PC-9 (cell line): ENCODE measurements at regions not wholly inside any gene's neighbourhood (a gene's known extent, or its start where the extent isn't known, plus 50 kb on each side); places are given as distances from the start of the nearest gene placed in this dataset.

Experiments used
- BruUV-seq: library from RNA; stranded (reverse); fragments of 400-500 nt; replicated peaks from 2 replicates; lab custom pipeline; 2021; lab: Mats Ljungman, UMichigan
- CTCF ChIA-PET: fragments of 300-600 bp; sonication (Branson Sonifier 250); formaldehyde crosslinking; loops from one replicate; lab custom pipeline; 2022; ENCODE audit warnings: antibody characterized with exemption; lab: Charles Lee
- POLR2A ChIA-PET: fragments of 300-600 bp; sonication (Branson Sonifier 250); formaldehyde crosslinking; loops from one replicate; lab custom pipeline; 2022; ENCODE audit warnings: antibody characterized with exemption; ENCODE audit not compliant: unreplicated experiment; lab: Charles Lee
- DNase-seq, 2 experiments: peaks; one replicate each; pipeline versions ENCODE4 v3.0.0 to v3.0.0-alpha.2; 2015 to 2022; ENCODE audit warnings: mixed read lengths in 1 of 2
- H2AFZ ChIP-seq: fragments of 200-600 bp; sonication (generic); 2 replicates; pipeline ENCODE4 v1.8.1; 2017; ENCODE audit warnings: antibody characterized with exemption
- H3F3A ChIP-seq: fragments of 200-600 bp; sonication (generic); 2 replicates; pipeline ENCODE4 v1.8.1; 2017; ENCODE audit warnings: antibody characterized with exemption, mild to moderate bottlenecking, low read depth; ENCODE audit not compliant: insufficient read depth
- H3K27ac ChIP-seq: fragments of 200-600 bp; sonication (generic); 2 replicates; pipeline ENCODE4 v1.6.1; 2016; ENCODE audit warnings: mixed run types
- H3K27me3 ChIP-seq: fragments of 200-600 bp; sonication (generic); 2 replicates; pipeline ENCODE4 v1.6.1; 2016; ENCODE audit warnings: low read depth, mixed run types; ENCODE audit not compliant: insufficient read depth
- H3K36me3 ChIP-seq: fragments of 200-600 bp; sonication (generic); 2 replicates; pipeline ENCODE4 v1.6.1; 2016; ENCODE audit warnings: low read depth, mixed run types
- H3K4me1 ChIP-seq: fragments of 200-600 bp; sonication (generic); replicated peaks from 2 replicates; pipeline ENCODE4 v1.6.1; 2016; ENCODE audit warnings: mixed run types; ENCODE audit not compliant: insufficient read depth
- H3K4me2 ChIP-seq: fragments of 200-600 bp; sonication (generic); 2 replicates; pipeline ENCODE4 v1.6.1; 2017; ENCODE audit warnings: mixed run types
- H3K4me3 ChIP-seq: fragments of 200-600 bp; sonication (generic); 2 replicates; pipeline ENCODE4 v1.6.1; 2016; ENCODE audit warnings: mixed run types
- H3K79me2 ChIP-seq: fragments of 200-600 bp; sonication (generic); 2 replicates; pipeline ENCODE4 v1.6.1; 2017; ENCODE audit warnings: low read depth, mixed run types
- H3K9me2 ChIP-seq: fragments of 200-600 bp; sonication (generic); 2 replicates; pipeline ENCODE4 v1.8.1; 2017; ENCODE audit warnings: mild to moderate bottlenecking; ENCODE audit not compliant: insufficient read depth
- H3K9me3 ChIP-seq: fragments of 200-600 bp; sonication (generic); 2 replicates; pipeline ENCODE4 v1.8.1; 2016; ENCODE audit warnings: low read depth; ENCODE audit not compliant: insufficient read depth
- H4K20me1 ChIP-seq: fragments of 200-600 bp; sonication (generic); 2 replicates; pipeline ENCODE4 v1.8.1; 2017; ENCODE audit not compliant: insufficient read depth
- CTCF ChIP-seq: fragments of 200-600 bp; sonication (generic); conservative IDR thresholded peaks from 2 replicates; pipeline ENCODE4 v1.6.1; 2017; ENCODE audit warnings: mixed run types, antibody characterized with exemption, mild to moderate bottlenecking, moderate library complexity
- EZH2 ChIP-seq: fragments of 200-600 bp; sonication (generic); IDR thresholded peaks from 2 replicates; pipeline ENCODE4 v1.8.0; 2017; ENCODE audit warnings: antibody characterized with exemption, low read depth
- intact Hi-C: fragments of 100-400 bp; cut with micrococcal nuclease; formaldehyde crosslinking; loops from one replicate; pipeline ENCODE4 v1.10.0; 2022; ENCODE audit not compliant: unreplicated experiment

- TF ChIP-seq EZH2 (no peak), CTCF (no peak)
- DNase-seq = no peak
- Histone ChIP-seq H2AFZ (no peak overlapping the region), H3K9me3 (no peaks in the 10 kb centered on the region), H3K4me2 (no peak overlapping the region), H3K36me3 (no peaks in the 10 kb centered on the region), H3K27ac (no peak overlapping the region), H3K27me3 (no peaks in the 10 kb centered on the region), H3K9me2 (no peaks in the 10 kb centered on the region), H3K4me1 (no peaks in the 10 kb centered on the region), H3K4me3 (no peak overlapping the region), H3F3A (no peaks in the 10 kb centered on the region), H3K79me2 (no peaks in the 10 kb centered on the region), H4K20me1 (no peaks in the 10 kb centered on the region)
- CTCF ChIA-PET = no interaction called here
- intact Hi-C loops = no loop called here
- BruUV-seq = no TSS peak
- POLR2A ChIA-PET = no interaction called here
These were observed 107.0 kb upstream of the ZC3H15 start for GRCh38 chr2:186379052-186379451.

GRCh38 chr2:186380805-186381204 is 105.3 kb upstream of the ZC3H15 start:
- intact Hi-C loops = no loop called here
- Histone ChIP-seq H2AFZ (no peak overlapping the region), H3K9me2 (no peaks in the 10 kb centered on the region), H3K27me3 (no peaks in the 10 kb centered on the region), H3K27ac (no peak overlapping the region), H3K36me3 (no peaks in the 10 kb centered on the region), H3K4me1 (no peaks in the 10 kb centered on the region), H4K20me1 (no peaks in the 10 kb centered on the region), H3K4me2 (no peak overlapping the region), H3K9me3 (no peaks in the 10 kb centered on the region), H3K79me2 (no peaks in the 10 kb centered on the region), H3F3A (no peaks in the 10 kb centered on the region), H3K4me3 (no peak overlapping the region)
- ChIA-PET POLR2A (no interaction called here), CTCF (no interaction called here)
- DNase-seq = no peak
- BruUV-seq = no TSS peak
- TF ChIP-seq CTCF (no peak), EZH2 (no peak)

GRCh38 chr2:186381573-186381972 is 104.5 kb upstream of the ZC3H15 start:
- no peaks in the 10 kb centered on the region for H3K4me1 ChIP-seq
- H3K4me3 ChIP-seq = no peak overlapping the region
- DNase-seq = no peak
- no peak for TF ChIP-seq EZH2
- TF ChIP-seq CTCF = no peak
- H3F3A ChIP-seq = no peaks in the 10 kb centered on the region
- BruUV-seq = no TSS peak
- no peak overlapping the region for H3K27ac ChIP-seq
- no peaks in the 10 kb centered on the region for H3K9me2 ChIP-seq
- H3K36me3 ChIP-seq = no peaks in the 10 kb centered on the region
- no peak overlapping the region for H3K4me2 ChIP-seq
- H3K27me3 ChIP-seq = no peaks in the 10 kb centered on the region
- CTCF ChIA-PET = interaction anchor here (0.6 kb wide), 1 partner anchor 594 kb away, joined by 3 read pairs; no protein-coding TSS in a partner anchor
- H2AFZ ChIP-seq = no peak overlapping the region
- H3K79me2 ChIP-seq = no peaks in the 10 kb centered on the region
- POLR2A ChIA-PET = no interaction called here
- no peaks in the 10 kb centered on the region for H4K20me1 ChIP-seq
- H3K9me3 ChIP-seq = no peaks in the 10 kb centered on the region
- intact Hi-C loops = no loop called here
